NB4 (cell line): ENCODE measurements at regions not wholly inside any gene's neighbourhood (a gene's known extent, or its start where the extent isn't known, plus 50 kb on each side); places are given as distances from the start of the nearest gene placed in this dataset.
A peak's percentile ranks its signal among the peaks of the same experiment; 100 is the strongest.
"Not testable (repeated sequence)": the region's sequence is repeated elsewhere in the genome, so short reads cannot be mapped to it uniquely, and the experiment has no call there.

Source experiments
- DNase-seq: peaks from one replicate; pipeline ENCODE4 v3.0.0; 2010; ENCODE audit warnings: low read depth
- H3K4me3 ChIP-seq: one replicate; pipeline ENCODE4 v1.5.1; 2011; ENCODE audit warnings: mild to moderate bottlenecking, low read depth, low read length, moderate library complexity
- MYC ChIP-seq: IDR thresholded peaks from 2 replicates; pipeline ENCODE4 v1.6.1; 2011; ENCODE audit warnings: low read depth, low read length
- POLR2A ChIP-seq: IDR thresholded peaks from 2 replicates; pipeline ENCODE4 v1.6.1; 2011; ENCODE audit warnings: mild to moderate bottlenecking; ENCODE audit not compliant: insufficient read length; ENCODE audit errors: extremely low read depth
- TF ChIP-seq, protein P1 (sequence below): IDR thresholded peaks from one replicate; pipeline ENCODE4 v1.5.1; 2012; ENCODE audit warnings: low read depth, low read length
- TF ChIP-seq, protein P2 (sequence below): IDR thresholded peaks from 2 replicates; pipeline ENCODE4 v1.6.1; 2011; ENCODE audit warnings: low read depth, low read length

DNA sequence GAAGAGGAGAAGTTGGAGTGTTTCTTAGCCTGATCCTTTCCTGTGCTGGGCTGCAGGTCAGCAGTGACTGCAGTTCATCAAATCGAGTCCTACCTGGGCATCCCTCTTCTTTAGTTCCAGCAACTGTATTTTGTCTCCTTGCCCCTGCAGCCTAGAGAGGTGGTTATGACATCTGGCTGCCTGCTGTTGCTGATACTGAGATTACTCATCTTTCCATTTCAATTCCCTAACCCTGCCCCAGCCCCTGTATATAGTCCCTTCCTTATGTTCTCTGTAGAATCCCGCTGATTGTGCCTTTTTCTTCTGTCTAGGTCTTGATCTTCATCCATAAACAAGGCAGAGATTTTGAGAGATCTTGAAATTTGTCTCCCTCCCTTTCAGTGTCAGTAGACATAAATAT, 393.3 kb downstream of the EDEM1 start:
- TF ChIP-seq MYC (no peak), POLR2A (no peak)
- TF ChIP-seq, protein P1, sequence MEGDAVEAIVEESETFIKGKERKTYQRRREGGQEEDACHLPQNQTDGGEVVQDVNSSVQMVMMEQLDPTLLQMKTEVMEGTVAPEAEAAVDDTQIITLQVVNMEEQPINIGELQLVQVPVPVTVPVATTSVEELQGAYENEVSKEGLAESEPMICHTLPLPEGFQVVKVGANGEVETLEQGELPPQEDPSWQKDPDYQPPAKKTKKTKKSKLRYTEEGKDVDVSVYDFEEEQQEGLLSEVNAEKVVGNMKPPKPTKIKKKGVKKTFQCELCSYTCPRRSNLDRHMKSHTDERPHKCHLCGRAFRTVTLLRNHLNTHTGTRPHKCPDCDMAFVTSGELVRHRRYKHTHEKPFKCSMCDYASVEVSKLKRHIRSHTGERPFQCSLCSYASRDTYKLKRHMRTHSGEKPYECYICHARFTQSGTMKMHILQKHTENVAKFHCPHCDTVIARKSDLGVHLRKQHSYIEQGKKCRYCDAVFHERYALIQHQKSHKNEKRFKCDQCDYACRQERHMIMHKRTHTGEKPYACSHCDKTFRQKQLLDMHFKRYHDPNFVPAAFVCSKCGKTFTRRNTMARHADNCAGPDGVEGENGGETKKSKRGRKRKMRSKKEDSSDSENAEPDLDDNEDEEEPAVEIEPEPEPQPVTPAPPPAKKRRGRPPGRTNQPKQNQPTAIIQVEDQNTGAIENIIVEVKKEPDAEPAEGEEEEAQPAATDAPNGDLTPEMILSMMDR: no peak
- TF ChIP-seq, protein P2, sequence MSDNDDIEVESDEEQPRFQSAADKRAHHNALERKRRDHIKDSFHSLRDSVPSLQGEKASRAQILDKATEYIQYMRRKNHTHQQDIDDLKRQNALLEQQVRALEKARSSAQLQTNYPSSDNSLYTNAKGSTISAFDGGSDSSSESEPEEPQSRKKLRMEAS: no peak
- DNase-seq: no peak
- no peak overlapping the region for H3K4me3 ChIP-seq

GRCh38 chr3:5581743-5582142, 394.2 kb downstream of the EDEM1 start:
- TF ChIP-seq, protein P1: no peak
- no peak for TF ChIP-seq POLR2A
- TF ChIP-seq MYC: no peak
- TF ChIP-seq, protein P2: no peak
- no peak for DNase-seq
- H3K4me3 ChIP-seq: no peak overlapping the region

- no peak for DNase-seq
- no peak overlapping the region for H3K4me3 ChIP-seq
- TF ChIP-seq MYC: no peak
- TF ChIP-seq POLR2A: no peak
- TF ChIP-seq, protein P2: no peak
- TF ChIP-seq, protein P1: no peak
These were observed 396.4 kb downstream of the EDEM1 start for GRCh38 chr3:5583920-5584319.

DNA sequence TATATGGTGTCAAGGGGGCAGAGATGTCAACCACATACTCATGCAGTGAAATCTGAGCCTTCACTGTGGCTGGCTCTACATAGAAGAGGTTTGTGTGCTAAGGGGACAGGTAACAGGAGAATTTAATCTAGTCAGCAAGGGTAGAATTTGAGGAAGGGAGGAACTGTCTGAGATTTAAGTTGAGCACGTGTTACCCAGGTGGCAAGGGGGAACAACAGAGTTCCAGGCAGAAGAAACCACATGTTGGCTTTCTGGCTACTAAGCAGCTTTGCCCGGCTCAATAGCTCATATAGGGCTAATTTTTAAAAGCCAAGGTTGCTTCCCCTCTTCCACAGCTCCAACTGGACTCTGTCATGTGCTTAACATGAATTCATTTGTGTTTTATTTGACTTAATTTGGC, 397.6 kb downstream of the EDEM1 start:
- no peak for DNase-seq
- no peak overlapping the region for H3K4me3 ChIP-seq
- no peak for TF ChIP-seq POLR2A
- TF ChIP-seq MYC: no peak
- TF ChIP-seq, protein P2: peak; percentile 22; the same call in 1 of the 2 replicates

- H3K4me3 ChIP-seq: no peak overlapping the region
- DNase-seq: no peak
- TF ChIP-seq, protein P1: no peak
- TF ChIP-seq, protein P2: no peak
- TF ChIP-seq MYC: no peak
- TF ChIP-seq POLR2A: no peak
These were observed 419.5 kb downstream of the EDEM1 start for GRCh38 chr3:5606884-5607472.

DNA sequence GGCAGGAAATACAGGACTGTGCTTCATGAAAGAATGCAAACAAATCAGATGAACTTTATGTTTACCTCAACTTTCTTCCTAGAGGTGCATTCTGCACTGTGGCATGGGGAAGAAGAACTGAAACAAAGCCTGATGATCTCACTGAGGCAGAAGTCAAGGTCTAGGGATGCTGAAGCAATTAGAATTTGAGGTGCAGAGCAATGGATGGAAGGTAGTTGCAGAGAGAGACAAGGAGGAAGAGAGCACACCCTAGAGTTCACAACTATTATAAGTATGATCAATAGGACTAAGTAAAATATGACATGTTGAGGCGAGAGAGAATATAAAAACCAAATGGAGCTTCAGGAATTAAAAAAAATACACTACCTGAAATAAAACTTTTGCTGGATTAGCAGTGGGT, 420.1 kb downstream of the EDEM1 start:
- H3K4me3 ChIP-seq: no peak overlapping the region
- TF ChIP-seq, protein P2: no peak
- no peak for TF ChIP-seq MYC
- no peak for TF ChIP-seq POLR2A
- TF ChIP-seq, protein P1: no peak
- no peak for DNase-seq

GRCh38 chr3:5608971-5609370, 421.5 kb downstream of the EDEM1 start:
- not testable (repeated sequence) for H3K4me3 ChIP-seq, DNase-seq
